Activated T-helper 2 cell treated with anti-CD3 and anti-CD28 coated beads, Interferon-gamma antibody, Interleukin-2, Interleukin-4, amounts not matched to agents 10 μg/mL and 5 μg/mL and 100 μg/mL, durations not matched to agents 14 hours and 24 hours and 36 hours (primary cell): ENCODE measurements at regions not wholly inside any gene's neighbourhood (a gene's known extent, or its start where the extent isn't known, plus 50 kb on each side); places are given as distances from the start of the nearest gene placed in this dataset.

ENCODE experiments used
- DNase-seq: peaks from one replicate; pipeline ENCODE4 v3.0.0; 2021; ENCODE audit warnings: low spot score
- H3K27ac Mint-ChIP-seq: one replicate; pipeline ENCODE4 v1.8.0; 2021; ENCODE audit warnings: mixed read lengths
- H3K27me3 Mint-ChIP-seq: one replicate; pipeline ENCODE4 v1.8.0; 2021; ENCODE audit warnings: low read depth, mixed read lengths
- H3K36me3 Mint-ChIP-seq: one replicate; pipeline ENCODE4 v1.8.0; 2021; ENCODE audit warnings: low read depth, mixed read lengths
- H3K4me1 Mint-ChIP-seq: one replicate; pipeline ENCODE4 v1.8.0; 2021; ENCODE audit warnings: low read depth, mixed read lengths
- H3K4me3 Mint-ChIP-seq: one replicate; pipeline ENCODE4 v1.8.0; 2021; ENCODE audit warnings: low read depth, mild to moderate bottlenecking, moderate library complexity, mixed read lengths
- H3K9me3 Mint-ChIP-seq: one replicate; pipeline ENCODE4 v1.8.0; 2021; ENCODE audit warnings: mixed read lengths
- intact Hi-C: fragments of 100-400 bp; cut with micrococcal nuclease; formaldehyde crosslinking; loops from one replicate; pipeline ENCODE4 v1.15.1; 2023

DNA sequence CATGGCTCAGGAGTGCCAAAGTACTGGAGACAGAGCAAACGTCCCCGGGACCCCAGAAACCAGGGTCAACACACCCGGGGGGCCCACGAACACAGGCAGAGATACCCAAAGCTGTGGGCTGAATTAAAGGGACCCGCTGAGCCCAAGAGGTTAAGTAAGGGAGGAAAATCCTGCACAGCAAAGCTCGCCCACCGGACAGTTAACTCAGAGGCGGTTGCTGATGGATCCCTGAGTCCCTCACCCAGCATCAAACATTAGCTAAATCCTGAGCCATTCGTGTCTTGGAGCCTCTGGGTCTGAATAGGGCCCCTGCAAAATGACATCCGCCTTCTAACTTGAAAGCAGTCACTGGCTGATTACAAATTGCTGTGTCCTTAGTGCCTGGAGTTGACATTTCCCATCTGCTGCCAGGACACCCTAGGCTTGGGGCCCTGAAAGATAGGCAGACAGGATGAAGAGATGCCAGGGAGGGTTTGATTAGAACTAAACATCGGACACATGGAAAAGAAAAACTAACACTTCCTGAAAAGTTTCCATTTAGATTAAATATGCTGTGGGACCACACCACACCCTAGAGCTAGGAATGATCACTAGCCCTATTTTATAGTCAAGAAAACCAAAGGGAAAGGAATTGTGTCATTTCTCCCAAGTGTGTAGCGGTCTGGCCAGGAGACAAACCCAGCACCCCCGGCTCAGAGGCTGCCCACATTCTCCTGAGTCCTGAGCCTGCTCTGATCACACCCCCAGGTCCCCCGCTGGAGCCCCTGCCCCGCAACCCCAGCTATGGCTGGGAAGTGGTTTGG lies 239.3 kb downstream of the NPHP4 start:
- DNase-seq, result no peak
- Mint-ChIP-seq H3K36me3 (no peaks in the 10 kb centered on the region), H3K27me3 (no peaks in the 10 kb centered on the region), H3K4me1 (no peaks in the 10 kb centered on the region), H3K27ac (no peak overlapping the region), H3K9me3 (no peaks in the 10 kb centered on the region), H3K4me3 (no peak overlapping the region)
- intact Hi-C loops, result no loop called here

GRCh38 chr1:5751833-5752745 lies 240.1 kb downstream of the NPHP4 start:
- no peaks in the 10 kb centered on the region for H3K27me3 Mint-ChIP-seq
- intact Hi-C loops, result no loop called here
- H3K4me1 Mint-ChIP-seq, result no peaks in the 10 kb centered on the region
- no peak overlapping the region for H3K27ac Mint-ChIP-seq
- no peaks in the 10 kb centered on the region for H3K36me3 Mint-ChIP-seq
- H3K4me3 Mint-ChIP-seq, result no peak overlapping the region
- no peak for DNase-seq
- no peaks in the 10 kb centered on the region for H3K9me3 Mint-ChIP-seq

DNA sequence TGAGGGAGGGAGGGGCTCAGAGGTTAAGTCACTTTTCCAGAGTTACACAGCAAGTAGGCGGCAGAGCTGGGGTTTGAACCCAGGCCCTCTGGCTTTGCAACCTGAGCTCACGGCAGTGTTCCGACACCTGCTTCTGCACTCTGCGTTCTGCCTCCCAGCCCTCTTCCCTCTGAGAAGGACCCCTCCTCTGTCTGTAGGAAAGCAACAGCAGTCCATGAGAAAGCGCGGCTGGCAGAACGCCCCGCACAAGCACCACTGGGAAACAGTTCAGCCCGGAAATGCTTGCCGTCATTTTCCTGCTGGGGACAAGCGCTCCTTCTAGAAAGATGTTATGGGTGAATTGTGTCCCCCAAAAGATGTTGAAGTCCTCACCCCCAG lies 241.1 kb downstream of the NPHP4 start:
- DNase-seq, result no peak
- Mint-ChIP-seq H3K27ac (no peak overlapping the region), H3K36me3 (no peaks in the 10 kb centered on the region), H3K27me3 (no peaks in the 10 kb centered on the region), H3K9me3 (no peaks in the 10 kb centered on the region), H3K4me1 (no peaks in the 10 kb centered on the region), H3K4me3 (no peak overlapping the region)
- intact Hi-C loops, result no loop called here

DNA sequence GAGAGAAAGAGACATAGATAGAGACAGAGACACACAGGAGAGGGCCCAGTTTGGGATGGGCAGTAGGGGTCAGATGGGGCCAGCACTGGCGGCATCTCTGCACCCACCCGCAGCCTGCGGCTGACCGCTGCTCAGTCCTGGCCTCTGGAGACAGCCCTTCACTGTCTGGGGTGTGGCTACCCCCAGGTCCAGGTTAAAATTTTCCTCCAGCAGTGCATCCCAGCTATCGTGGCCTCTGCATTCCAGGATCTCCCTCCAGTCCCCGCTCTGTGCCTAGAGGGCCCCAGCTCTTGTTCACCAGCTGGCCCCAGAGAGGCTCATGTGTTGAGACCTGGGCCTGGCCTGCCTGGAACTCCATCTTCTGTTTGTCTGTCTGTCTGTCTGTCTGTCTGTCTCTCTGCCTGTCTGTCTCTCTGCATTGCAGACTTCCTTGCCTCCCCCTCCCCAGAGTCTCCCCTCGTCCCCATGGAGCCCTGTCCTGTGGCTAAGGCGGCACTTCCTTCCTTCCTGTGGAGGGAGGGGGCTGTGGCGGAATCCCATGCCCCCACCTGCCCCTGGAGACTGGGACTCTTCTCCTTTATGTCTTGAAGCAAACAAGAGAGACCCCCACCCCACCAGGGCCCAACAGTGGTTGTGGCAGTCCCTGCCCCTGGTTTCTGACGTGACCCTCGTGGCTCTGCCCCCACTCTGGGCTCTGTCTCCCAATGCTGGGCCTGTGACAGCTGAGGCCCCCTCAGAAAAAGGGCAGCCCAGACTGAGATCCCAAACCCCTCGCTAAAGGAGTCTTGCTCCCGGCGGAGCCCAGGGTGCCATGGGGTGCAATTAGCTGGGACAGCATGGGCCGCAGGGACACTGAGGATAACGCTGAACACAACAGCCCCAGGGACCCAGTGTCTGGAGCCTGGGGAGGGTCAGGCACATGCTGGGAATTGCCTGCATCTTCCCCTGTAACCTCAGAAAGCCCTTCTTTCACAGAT lies 241.8 kb downstream of the NPHP4 start:
- H3K9me3 Mint-ChIP-seq, result no peaks in the 10 kb centered on the region
- DNase-seq, result no peak
- no peaks in the 10 kb centered on the region for H3K27me3 Mint-ChIP-seq
- intact Hi-C loops, result no loop called here
- H3K4me3 Mint-ChIP-seq, result no peak overlapping the region
- H3K27ac Mint-ChIP-seq, result no peak overlapping the region
- no peaks in the 10 kb centered on the region for H3K36me3 Mint-ChIP-seq
- H3K4me1 Mint-ChIP-seq, result no peaks in the 10 kb centered on the region

- H3K36me3 Mint-ChIP-seq, result no peaks in the 10 kb centered on the region
- no peak for DNase-seq
- H3K27ac Mint-ChIP-seq, result no peak overlapping the region
- H3K9me3 Mint-ChIP-seq, result no peaks in the 10 kb centered on the region
- intact Hi-C loops, result loop anchor here (5.0 kb wide), 1 partner anchor 236 kb away; no protein-coding TSS in a partner anchor
- peaks cover 3% of the 10 kb centered on the region for H3K27me3 Mint-ChIP-seq
- H3K4me3 Mint-ChIP-seq, result no peak overlapping the region
- H3K4me1 Mint-ChIP-seq, result no peaks in the 10 kb centered on the region
Observed at GRCh38 chr1:5748286-5749225, 243.7 kb downstream of the NPHP4 start.

DNA sequence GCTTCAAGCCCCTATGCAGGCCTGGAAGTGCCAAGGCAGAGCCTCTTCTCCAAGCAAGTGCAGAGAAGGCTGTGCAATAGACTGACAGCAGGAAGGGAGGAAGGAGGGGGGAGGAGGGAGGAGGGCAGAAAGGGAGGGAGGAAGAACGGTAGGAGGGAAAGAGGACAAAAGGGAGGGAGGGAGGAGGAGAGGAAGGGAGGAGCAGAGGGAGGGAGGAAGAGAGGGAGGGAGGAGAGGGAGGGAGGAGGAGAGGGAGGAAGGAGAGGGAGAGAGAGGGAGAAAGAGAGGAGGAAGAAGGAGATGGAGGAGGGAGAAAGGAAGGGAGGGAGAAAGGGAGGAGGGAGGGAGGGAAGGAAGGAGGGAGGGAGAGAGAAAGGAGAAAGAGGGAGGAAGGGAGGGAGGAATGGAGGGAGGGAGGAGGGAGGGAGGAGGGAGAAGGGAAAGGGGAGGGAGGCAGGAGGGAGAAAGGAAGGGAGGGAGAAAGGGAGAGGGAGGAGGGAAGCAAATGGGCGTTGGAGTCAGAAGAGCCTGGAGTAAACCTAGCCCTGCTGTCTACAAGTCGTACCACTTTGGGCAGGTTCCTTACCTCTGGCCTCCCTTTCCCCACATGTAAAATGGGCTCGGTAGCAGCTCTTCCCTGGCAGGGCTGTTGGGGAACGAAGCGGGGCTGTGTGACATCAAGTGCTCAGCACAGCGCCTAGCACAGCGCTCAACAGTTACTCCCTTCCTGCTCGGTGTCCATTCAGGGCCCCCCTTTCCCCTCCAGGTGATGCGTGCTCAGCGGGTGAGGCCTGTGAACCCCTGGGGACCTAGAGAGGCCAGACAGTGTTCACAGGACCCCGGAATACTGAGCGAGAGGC lies 244.6 kb downstream of the NPHP4 start:
- no peaks in the 10 kb centered on the region for H3K36me3 Mint-ChIP-seq
- no peaks in the 10 kb centered on the region for H3K4me1 Mint-ChIP-seq
- H3K27me3 Mint-ChIP-seq, result peaks cover 3% of the 10 kb centered on the region
- no peak overlapping the region for H3K4me3 Mint-ChIP-seq
- intact Hi-C loops, result loop anchor here (5.0 kb wide), 1 partner anchor 235 kb away; no protein-coding TSS in a partner anchor
- no peak for DNase-seq
- H3K27ac Mint-ChIP-seq, result no peak overlapping the region
- no peaks in the 10 kb centered on the region for H3K9me3 Mint-ChIP-seq

GRCh38 chr1:5746611-5747425 lies 245.4 kb downstream of the NPHP4 start:
- no peak overlapping the region for H3K27ac Mint-ChIP-seq
- intact Hi-C loops, result loop anchor here (5.0 kb wide), 1 partner anchor 235 kb away; no protein-coding TSS in a partner anchor
- DNase-seq, result no peak
- no peaks in the 10 kb centered on the region for H3K4me1 Mint-ChIP-seq
- no peaks in the 10 kb centered on the region for H3K9me3 Mint-ChIP-seq
- H3K4me3 Mint-ChIP-seq, result no peak overlapping the region
- H3K27me3 Mint-ChIP-seq, result peaks cover 3% of the 10 kb centered on the region
- H3K36me3 Mint-ChIP-seq, result no peaks in the 10 kb centered on the region

GRCh38 chr1:5745800-5746610 lies 246.2 kb downstream of the NPHP4 start:
- Mint-ChIP-seq H3K27ac (no peak overlapping the region), H3K4me1 (no peaks in the 10 kb centered on the region), H3K9me3 (no peaks in the 10 kb centered on the region), H3K4me3 (no peak overlapping the region), H3K36me3 (no peaks in the 10 kb centered on the region), H3K27me3 (peaks cover 3% of the 10 kb centered on the region)
- peak; percentile 28 for DNase-seq
- intact Hi-C loops, result loop anchor here (5.0 kb wide), 1 partner anchor 234 kb away; no protein-coding TSS in a partner anchor

DNA sequence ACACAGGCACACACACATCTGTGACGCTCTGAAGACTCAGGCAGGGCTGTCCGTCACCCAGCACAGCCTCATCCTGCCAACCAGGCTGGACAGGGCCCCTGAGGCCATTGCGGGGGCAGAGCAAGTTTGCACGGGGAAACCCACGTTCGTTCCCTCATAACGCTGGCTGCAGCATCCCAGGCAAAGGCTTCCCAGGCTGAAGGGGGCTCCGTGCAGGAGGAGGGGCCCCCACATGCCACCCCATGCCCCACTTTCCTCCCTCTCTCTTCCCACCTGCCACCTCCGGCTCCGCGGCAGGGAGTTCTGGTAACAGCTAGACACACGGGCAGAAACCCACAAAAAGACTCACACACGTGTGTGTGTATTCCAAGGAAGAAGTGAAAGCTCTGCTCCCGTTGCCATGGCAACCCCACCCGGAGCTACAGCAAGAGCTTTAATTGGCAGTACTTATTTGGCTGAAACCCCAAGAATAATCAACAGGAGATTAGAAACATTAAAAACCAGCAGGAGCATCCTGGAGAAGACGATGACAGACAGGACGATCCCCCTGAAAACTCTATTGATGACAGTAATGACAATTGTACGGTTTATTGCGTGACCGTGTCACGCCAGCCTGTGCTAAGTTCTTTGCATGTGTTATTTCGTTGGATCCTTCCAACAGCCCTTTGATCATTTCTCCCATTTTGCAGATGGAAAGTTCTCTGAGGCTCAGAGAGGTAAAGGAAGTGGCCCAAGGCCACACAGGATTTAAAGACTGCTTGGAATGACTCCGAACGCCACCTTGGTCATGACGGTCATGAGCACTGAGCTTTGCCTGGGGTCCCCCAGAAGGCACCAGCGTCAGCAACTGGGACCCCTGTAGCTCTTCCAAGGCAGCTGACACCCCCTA lies 247.1 kb downstream of the NPHP4 start:
- Mint-ChIP-seq H3K9me3 (no peaks in the 10 kb centered on the region), H3K4me1 (no peaks in the 10 kb centered on the region), H3K36me3 (no peaks in the 10 kb centered on the region), H3K4me3 (no peak overlapping the region), H3K27ac (no peak overlapping the region), H3K27me3 (peaks cover 3% of the 10 kb centered on the region)
- intact Hi-C loops, result loop anchor here (5.0 kb wide), 1 partner anchor 233 kb away; no protein-coding TSS in a partner anchor
- DNase-seq, result no peak
